ENCODE measurements at regions not wholly inside any gene's neighbourhood (a gene's known extent, or its start where the extent isn't known, plus 50 kb on each side); places are given as distances from the start of the nearest gene placed in this dataset.

- DNase-seq (ENCODE audit: low read depth): no peak
Observed at GRCh38 chr17:73724341-73724740, 80.1 kb upstream of the SDK2 start.

GRCh38 chr17:73724990-73725389, 80.7 kb upstream of the SDK2 start:
- no peak for DNase-seq (ENCODE audit: low read depth)

- DNase-seq (ENCODE audit: low read depth): no peak
Observed at GRCh38 chr17:73725794-73726515, 81.7 kb upstream of the SDK2 start.

DNA sequence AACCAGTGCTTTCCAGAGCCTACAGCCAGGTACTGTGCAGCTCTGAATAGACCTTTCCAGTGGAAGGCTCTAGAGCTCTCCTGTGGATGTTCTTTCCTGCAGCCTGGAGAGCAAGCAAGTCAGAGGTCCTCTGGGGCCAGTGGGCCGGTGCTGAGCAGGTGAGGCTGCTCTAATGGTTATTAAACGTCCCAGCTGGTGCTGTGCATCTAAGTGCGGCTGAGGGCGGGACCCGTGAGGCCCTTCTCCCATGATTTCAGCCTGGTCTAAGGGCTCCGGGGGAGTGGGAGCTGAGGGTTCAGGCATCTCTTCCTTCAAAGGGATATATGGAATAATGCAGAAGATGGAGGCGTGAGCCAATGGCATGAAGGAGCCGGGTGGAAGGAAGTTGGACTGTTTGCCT, 83.7 kb upstream of the SDK2 start:
- no peak for DNase-seq (ENCODE audit: low read depth)

GRCh38 chr17:73729101-73729500, 84.9 kb upstream of the SDK2 start:
- DNase-seq (ENCODE audit: low read depth): no peak

DNA sequence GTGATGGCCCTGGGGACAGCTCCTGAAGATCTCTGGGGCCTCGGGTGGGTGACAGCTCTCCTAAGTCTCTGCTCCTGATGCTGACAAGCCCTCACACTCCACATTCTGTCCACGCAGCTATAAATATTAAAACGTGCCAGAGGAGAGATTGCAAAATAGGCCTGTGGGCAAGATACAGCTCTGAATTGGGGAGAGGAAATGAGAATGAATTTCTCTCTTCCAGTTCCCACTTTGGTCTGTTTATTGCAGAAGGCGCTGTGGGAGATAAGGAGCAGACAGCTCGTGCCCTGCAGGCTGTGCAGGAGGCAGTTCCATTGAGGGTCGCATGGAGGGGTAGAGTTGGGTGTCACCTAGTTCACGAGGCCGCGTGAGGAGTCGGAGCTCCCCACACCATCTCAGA, 87.5 kb upstream of the SDK2 start:
- DNase-seq (ENCODE audit: low read depth): no peak

DNA sequence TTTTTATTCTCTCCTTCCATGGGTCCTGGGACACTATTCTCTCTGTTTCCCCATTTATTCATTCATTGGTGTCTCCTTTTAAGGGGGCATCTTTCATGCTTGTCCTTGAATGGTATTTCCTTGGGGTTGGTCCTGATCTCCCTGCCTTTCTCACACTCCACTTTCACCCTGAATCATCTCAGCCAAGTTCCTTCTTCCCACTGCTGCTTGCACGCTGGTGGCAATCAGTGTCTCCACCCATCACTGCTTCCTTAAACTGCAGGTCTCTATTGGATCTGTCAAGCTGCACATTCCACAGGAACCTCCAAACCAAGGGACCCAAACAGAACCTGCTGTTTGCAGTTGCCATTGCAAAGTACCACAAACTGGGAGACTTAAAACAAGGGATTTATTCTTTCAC, 89.3 kb upstream of the SDK2 start:
- no peak for DNase-seq (ENCODE audit: low read depth)

DNA sequence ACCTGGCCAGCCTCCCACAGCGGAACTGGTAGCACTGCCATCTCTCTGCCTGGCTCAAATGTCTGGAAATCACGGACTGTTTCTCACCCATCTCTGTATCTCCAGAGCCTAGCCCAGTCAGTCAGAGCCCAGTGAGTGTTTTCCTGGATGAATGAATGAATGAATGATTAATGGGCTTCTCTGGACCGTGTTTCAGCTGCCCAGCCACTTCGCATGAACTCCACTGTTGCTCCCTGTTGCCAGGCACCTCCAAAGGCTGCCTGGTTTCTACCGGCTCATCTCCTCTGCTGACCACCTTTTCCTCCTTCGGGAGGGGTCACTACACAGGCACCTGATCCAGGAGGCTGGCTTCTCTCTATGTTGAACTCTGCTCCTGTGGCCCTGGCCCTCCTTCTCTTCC, 91.0 kb upstream of the SDK2 start:
- DNase-seq (ENCODE audit: low read depth): no peak

DNA sequence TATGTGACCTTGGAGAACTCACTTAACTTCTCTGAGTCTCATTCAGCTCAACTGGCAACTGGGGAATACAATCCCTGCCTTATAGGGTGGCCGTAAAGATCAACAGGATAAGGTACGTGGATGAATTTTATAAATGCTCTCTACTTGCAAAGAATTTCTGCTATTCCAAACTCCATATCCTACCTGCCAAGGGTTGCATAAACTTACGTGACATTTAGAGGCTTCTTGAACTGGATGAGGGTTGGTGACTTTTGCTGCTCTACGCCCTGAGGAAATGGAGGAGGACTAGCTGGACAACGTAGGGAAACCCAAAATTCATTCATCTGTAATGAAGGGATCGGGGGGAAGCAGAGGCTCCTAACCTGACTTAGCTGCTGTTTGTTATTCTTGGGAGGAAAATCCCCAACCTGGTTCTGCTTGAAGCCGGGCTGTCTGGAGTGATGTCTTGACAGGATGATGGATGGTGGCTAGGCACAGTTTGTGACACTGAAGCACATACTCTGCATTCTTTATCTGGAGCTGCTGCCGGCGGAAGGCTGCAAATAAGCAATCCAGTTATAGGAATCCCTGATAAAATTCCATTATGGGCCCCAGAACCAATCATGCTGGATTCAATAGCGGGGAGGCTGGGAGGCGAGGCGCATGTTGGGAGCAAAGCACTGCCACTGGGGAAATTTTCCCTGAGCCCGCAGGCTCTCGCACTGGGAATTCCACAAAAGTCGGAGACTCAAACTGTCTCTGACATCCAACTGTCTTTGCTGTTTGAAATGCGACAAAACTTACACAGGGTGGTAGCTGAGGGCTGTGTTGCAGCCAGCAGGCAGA, 94.7 kb upstream of the SDK2 start:
- no peak for DNase-seq (ENCODE audit: low read depth)

DNA sequence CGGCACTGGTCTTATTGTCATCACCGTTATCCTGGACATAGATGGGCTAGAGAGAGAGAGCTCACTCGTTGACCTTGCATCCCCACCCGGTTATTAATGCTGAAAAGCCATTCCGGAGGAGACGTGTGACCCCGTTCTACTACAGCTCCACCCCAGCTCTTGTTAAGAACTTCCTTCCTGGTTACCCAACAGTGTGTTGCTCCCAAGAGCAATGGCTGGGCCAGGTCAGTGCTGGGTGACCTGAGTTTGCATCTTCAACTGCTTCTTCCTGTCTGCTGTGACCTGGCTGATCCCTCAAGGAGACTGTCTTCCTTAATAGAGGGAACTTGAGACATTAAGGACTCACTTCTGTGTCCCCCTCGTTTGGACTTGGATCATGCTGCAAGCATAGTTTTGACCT, 96.1 kb upstream of the SDK2 start:
- no peak for DNase-seq (ENCODE audit: low read depth)

- DNase-seq (ENCODE audit: low read depth): no peak
Observed at GRCh38 chr17:73742948-73743381, 98.7 kb upstream of the SDK2 start.

GRCh38 chr17:73743518-73744201, 99.4 kb upstream of the SDK2 start:
- DNase-seq (ENCODE audit: low read depth): no peak

- no peak for DNase-seq (ENCODE audit: low read depth)
Observed at GRCh38 chr17:73744411-73744810, 100.2 kb upstream of the SDK2 start.

GRCh38 chr17:73746314-73747073, 102.2 kb upstream of the SDK2 start:
- no peak for DNase-seq (ENCODE audit: low read depth)

DNA sequence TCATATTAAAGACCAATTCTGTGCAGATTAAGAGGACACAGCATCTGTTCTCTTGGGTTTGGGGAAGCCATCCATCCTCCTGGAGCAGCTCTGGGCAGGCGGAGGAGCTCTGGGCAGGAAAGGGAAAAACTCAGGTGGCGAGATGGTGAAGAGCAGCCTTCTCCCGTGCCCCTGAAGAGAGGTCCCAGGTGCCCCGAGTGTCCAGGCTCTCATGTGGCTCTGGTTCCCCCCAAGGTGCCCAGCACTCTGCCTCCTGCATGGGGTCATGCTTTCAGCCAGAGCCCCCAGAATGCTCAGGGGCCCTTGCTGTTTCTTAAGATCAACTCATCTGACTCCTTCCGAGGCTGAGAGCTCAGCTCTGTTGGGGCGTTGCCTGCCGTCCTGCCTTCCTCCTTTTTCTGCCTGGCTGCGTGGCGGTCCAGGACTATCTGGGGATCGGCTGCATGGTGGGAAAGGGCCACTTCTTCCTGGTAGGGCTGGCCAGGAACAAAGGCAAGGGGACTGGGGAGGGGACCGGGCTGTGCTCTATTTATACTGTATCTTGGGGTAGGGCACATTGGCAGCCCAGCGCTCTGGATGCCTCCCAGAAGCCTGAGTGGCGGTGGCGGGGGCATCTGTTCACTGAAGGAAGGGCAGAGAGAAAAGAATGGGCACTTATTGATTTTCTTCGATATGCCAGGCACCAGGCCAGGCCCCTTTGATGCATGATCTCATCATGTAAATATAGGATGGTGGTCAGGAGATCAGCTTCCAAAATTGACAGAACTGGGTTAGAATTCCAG, 103.2 kb upstream of the SDK2 start:
- no peak for DNase-seq (ENCODE audit: low read depth)

- DNase-seq (ENCODE audit: low read depth): no peak
Observed at GRCh38 chr17:73748508-73748907, 104.3 kb upstream of the SDK2 start.

GRCh38 chr17:73749337-73749823, 105.1 kb upstream of the SDK2 start:
- DNase-seq (ENCODE audit: low read depth): no peak

- no peak for DNase-seq (ENCODE audit: low read depth)
Observed at GRCh38 chr17:73749928-73750605, 105.8 kb upstream of the SDK2 start.

DNA sequence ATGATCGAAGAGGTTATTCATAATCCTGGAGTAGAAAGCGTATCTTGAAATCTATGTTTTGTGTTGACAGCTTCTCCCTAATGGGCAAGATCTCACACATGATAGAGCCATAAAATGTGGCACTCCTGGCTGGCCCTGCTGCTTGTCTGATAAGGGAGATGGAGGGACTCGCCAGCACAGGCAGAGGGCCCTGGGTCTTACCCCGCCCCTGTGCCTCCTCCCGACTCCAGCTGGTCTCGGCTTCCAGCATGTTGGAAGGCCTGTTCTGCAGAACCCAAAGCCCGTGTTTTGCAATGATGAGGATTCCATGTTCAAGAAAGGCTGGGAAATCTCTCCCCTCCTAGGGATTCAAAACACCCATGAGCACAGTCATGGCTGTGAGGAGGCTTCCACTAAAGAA, 106.7 kb upstream of the SDK2 start:
- no peak for DNase-seq (ENCODE audit: low read depth)

- DNase-seq (ENCODE audit: low read depth): no peak
Observed at GRCh38 chr17:73753751-73754496, 109.7 kb upstream of the SDK2 start.

Measured in activated T-cell treated with anti-CD3 and anti-CD28 coated beads for 24 hours (primary cell).